Endodermal cell (in vitro differentiated cells): ENCODE measurements at regions not wholly inside any gene's neighbourhood (a gene's known extent, or its start where the extent isn't known, plus 50 kb on each side); places are given as distances from the start of the nearest gene placed in this dataset.

Experiments
- DNase-seq: peaks from one replicate; pipeline ENCODE4 v3.0.0-alpha.2; 2017
- H3K27ac ChIP-seq: 2 replicates; pipeline ENCODE4 v1.5.1; 2013; ENCODE audit warnings: mild to moderate bottlenecking, low read depth, low read length, moderate library complexity
- H3K27me3 ChIP-seq: 2 replicates; pipeline ENCODE4 v1.6.1; 2013; ENCODE audit warnings: mild to moderate bottlenecking, low read length, moderate library complexity; ENCODE audit not compliant: insufficient read depth, control insufficient read depth, poor library complexity, severe bottlenecking
- H3K36me3 ChIP-seq: 2 replicates; pipeline ENCODE4 v1.7.0; 2013; ENCODE audit warnings: mild to moderate bottlenecking, low read length, moderate library complexity; ENCODE audit not compliant: control insufficient read depth, insufficient read depth
- H3K4me1 ChIP-seq: one replicate; pipeline ENCODE4 v1.7.0; 2013; ENCODE audit warnings: low read length; ENCODE audit not compliant: control insufficient read depth, insufficient read depth
- H3K4me3 ChIP-seq: 2 replicates; pipeline ENCODE4 v1.5.1; 2013; ENCODE audit warnings: mild to moderate bottlenecking, low read length, moderate library complexity
- H3K9ac ChIP-seq: 2 replicates; pipeline ENCODE4 v1.6.1; 2013; ENCODE audit warnings: mild to moderate bottlenecking, low read length, moderate library complexity; ENCODE audit not compliant: poor library complexity, severe bottlenecking; ENCODE audit errors: extremely low read depth
- H3K9me3 ChIP-seq: 2 replicates; pipeline ENCODE4 v1.6.1; 2013; ENCODE audit warnings: mild to moderate bottlenecking, low read length, moderate library complexity; ENCODE audit not compliant: control insufficient read depth
- H3K27ac Mint-ChIP-seq: 2 replicates; pipeline ENCODE4 v1.8.0; 2020; ENCODE audit warnings: mixed read lengths
- H3K27me3 Mint-ChIP-seq: 2 replicates; pipeline ENCODE4 v1.8.0; 2021; ENCODE audit warnings: mild to moderate bottlenecking, mixed read lengths; ENCODE audit not compliant: insufficient read depth
- H3K36me3 Mint-ChIP-seq: 2 replicates; pipeline ENCODE4 v1.8.0; 2020; ENCODE audit warnings: low read depth, mixed read lengths
- H3K4me1 Mint-ChIP-seq: 2 replicates; pipeline ENCODE4 v1.8.0; 2020; ENCODE audit warnings: mixed read lengths
- H3K4me3 Mint-ChIP-seq: 2 replicates; pipeline ENCODE4 v1.8.0; 2020; ENCODE audit warnings: mild to moderate bottlenecking, moderate library complexity, mixed read lengths
- H3K9me3 Mint-ChIP-seq: 2 replicates; pipeline ENCODE4 v1.8.0; 2020; ENCODE audit warnings: mild to moderate bottlenecking, mixed read lengths
- whole genome bisulfite sequencing, 2 experiments: methylation state at CpG; one replicate each; pipeline versions ENCODE4 v1.1.5 to v1.1.7; 2013; ENCODE audit warnings: missing lambda C conversion rate in 2 of 2, mixed read lengths in 1 of 2; ENCODE audit not compliant: insufficient coverage in 1 of 2, insufficient read length in 1 of 2; 5-methylcytosine and 5-hydroxymethylcytosine counted together
- TF ChIP-seq, protein P1 (sequence below): fragments of 200-600 bp; sonication (generic); conservative IDR thresholded peaks from 2 replicates; pipeline ENCODE4 v1.5.0; 2021; ENCODE audit warnings: antibody characterized with exemption, mild to moderate bottlenecking

DNA sequence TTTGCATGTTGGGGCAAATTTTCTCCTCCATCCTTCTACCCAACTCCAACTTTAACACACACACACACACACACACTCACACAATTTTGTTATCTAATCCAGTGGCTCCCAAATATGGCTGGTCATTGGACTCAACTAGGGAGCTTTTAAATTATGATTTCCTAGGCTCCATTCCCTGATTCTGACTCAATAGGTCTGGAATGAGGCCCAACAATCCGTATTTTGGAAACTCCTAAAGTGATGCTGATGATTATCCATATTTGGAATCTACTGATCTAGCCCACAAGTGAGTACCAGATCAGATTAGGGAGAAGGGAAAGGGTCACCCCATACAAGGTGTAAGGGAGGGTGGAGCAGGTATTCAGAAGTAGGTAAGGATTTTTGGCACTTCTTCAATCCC, 309.7 kb downstream of the TLE1 start:
- peaks cover 36% of the 10 kb centered on the region for H3K4me1 Mint-ChIP-seq

DNA sequence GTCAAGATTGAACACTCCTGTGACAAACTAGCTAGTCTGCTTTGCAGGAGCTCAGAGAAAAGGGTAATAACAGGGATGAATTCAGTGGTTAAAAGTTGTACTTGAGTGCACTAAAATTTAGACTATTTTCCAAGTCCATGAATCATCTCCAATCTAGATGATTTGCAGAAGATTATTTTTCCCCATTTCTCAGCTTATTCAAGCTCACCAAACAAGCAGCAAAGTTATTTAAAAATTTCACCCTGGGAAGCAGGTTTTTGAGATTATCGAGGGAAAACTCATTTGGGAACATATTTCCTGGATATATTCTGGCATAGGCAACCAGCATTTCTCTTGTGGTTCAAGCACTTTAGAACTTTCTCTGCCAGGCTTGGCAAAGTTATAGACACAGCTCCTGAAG, 311.4 kb downstream of the TLE1 start:
- WGBS, 2 experiments = 96 to 100% methylated on average over 1 of the region's 1 CpG
- no peaks in the 10 kb centered on the region for H3K36me3 Mint-ChIP-seq

More for the DNA sequence above, 309.7 kb downstream of the TLE1 start:
- Histone ChIP-seq H3K4me1 (peaks cover 11% of the 10 kb centered on the region), H3K27me3 (no peaks in the 10 kb centered on the region), H3K36me3 (no peaks in the 10 kb centered on the region), H3K27ac (no peak overlapping the region), H3K4me3 (no peak overlapping the region), H3K9ac (no peak overlapping the region), H3K9me3 (no peaks in the 10 kb centered on the region)
- TF ChIP-seq, protein P1, sequence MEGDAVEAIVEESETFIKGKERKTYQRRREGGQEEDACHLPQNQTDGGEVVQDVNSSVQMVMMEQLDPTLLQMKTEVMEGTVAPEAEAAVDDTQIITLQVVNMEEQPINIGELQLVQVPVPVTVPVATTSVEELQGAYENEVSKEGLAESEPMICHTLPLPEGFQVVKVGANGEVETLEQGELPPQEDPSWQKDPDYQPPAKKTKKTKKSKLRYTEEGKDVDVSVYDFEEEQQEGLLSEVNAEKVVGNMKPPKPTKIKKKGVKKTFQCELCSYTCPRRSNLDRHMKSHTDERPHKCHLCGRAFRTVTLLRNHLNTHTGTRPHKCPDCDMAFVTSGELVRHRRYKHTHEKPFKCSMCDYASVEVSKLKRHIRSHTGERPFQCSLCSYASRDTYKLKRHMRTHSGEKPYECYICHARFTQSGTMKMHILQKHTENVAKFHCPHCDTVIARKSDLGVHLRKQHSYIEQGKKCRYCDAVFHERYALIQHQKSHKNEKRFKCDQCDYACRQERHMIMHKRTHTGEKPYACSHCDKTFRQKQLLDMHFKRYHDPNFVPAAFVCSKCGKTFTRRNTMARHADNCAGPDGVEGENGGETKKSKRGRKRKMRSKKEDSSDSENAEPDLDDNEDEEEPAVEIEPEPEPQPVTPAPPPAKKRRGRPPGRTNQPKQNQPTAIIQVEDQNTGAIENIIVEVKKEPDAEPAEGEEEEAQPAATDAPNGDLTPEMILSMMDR = no peak
- Mint-ChIP-seq H3K27me3 (no peaks in the 10 kb centered on the region), H3K9me3 (no peaks in the 10 kb centered on the region), H3K36me3 (no peaks in the 10 kb centered on the region), H3K4me3 (no peak overlapping the region), H3K27ac (no peak overlapping the region)
- 100% methylated on average over 1 of the region's 1 CpG for WGBS, 2 experiments
- DNase-seq = no peak

DNA sequence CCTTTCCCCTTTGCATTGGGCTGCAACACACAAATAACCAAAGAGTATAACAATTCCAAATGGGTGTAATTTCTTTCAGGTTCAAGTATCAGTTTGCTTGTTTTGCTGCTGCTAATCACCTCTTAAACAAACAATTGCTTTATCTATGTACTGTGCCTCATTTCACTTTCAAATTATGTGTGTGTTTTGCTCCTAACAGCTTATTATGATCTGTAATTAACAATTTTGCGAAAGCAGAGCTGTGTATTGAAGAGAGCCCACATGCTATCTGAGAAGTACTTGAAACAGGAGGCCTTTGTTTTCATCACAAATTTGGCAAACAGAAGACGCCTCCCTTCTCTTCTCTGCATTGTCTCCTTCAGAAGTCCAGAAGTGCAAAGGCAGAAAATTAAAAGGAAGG, 312.0 kb downstream of the TLE1 start:
- no peak for DNase-seq
- WGBS, 2 experiments = 78 to 81% methylated on average over 1 to 2 of the region's 2 CpGs
- H3K4me1 Mint-ChIP-seq = peaks cover 43% of the 10 kb centered on the region
- H3K36me3 Mint-ChIP-seq = no peaks in the 10 kb centered on the region
- H3K27me3 ChIP-seq = no peaks in the 10 kb centered on the region
- no peak overlapping the region for H3K27ac Mint-ChIP-seq
- no peaks in the 10 kb centered on the region for H3K36me3 ChIP-seq
- no peak overlapping the region for H3K4me3 Mint-ChIP-seq
- H3K4me3 ChIP-seq = no peak overlapping the region
- peak overlapping the region; percentile 16 for H3K27ac ChIP-seq
- H3K27me3 Mint-ChIP-seq = no peaks in the 10 kb centered on the region
- TF ChIP-seq, protein P1 = no peak
- H3K9ac ChIP-seq = no peak overlapping the region
- peaks cover 11% of the 10 kb centered on the region for H3K4me1 ChIP-seq
- H3K9me3 Mint-ChIP-seq = no peaks in the 10 kb centered on the region
- no peaks in the 10 kb centered on the region for H3K9me3 ChIP-seq

More for the DNA sequence above, 311.4 kb downstream of the TLE1 start:
- no peaks in the 10 kb centered on the region for H3K27me3 Mint-ChIP-seq
- Histone ChIP-seq H3K27ac (no peak overlapping the region), H3K9me3 (no peaks in the 10 kb centered on the region), H3K36me3 (no peaks in the 10 kb centered on the region), H3K27me3 (no peaks in the 10 kb centered on the region), H3K4me3 (no peak overlapping the region), H3K4me1 (peaks cover 11% of the 10 kb centered on the region), H3K9ac (no peak overlapping the region)
- H3K4me1 Mint-ChIP-seq = peaks cover 39% of the 10 kb centered on the region
- H3K9me3 Mint-ChIP-seq = no peaks in the 10 kb centered on the region
- DNase-seq = no peak
- TF ChIP-seq, protein P1 = no peak
- no peak overlapping the region for H3K27ac Mint-ChIP-seq
- H3K4me3 Mint-ChIP-seq = no peak overlapping the region
